ENCODE measurements at regions not wholly inside any gene's neighbourhood (a gene's known extent, or its start where the extent isn't known, plus 50 kb on each side); places are given as distances from the start of the nearest gene placed in this dataset.
"Not testable (repeated sequence)": the region's sequence is repeated elsewhere in the genome, so short reads cannot be mapped to it uniquely, and the experiment has no call there.

DNA sequence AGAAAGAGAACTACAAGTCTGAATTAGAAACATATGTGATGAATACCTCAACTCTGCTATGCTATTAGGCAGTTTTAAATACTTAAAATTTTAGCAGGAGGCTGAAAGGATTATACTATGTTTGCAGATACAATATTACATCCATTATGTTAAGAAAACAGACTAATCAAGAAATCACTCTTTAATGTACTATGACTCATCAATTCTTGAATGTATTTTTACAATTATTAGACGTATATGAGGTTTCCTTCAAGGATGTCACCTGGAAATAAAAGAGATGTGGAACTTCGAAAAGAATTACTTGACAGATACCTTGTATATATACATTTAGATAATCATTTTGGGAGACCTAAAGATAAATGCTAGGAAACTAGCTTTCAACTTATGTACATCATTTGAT lies 835.6 kb upstream of the MIR17HG start:
- no peak overlapping the region for H3K4me3 ChIP-seq
- no peak overlapping the region for H3K27ac ChIP-seq
- H3F3A ChIP-seq (ENCODE audit: insufficient read depth, low read depth): no peaks in the 10 kb centered on the region
- CTCF ChIA-PET: no interaction called here
- DNase-seq: no peak
- BruUV-seq (replicated peaks): no TSS peak
- no peaks in the 10 kb centered on the region for H3K79me2 ChIP-seq (ENCODE audit: low read depth)
- intact Hi-C loops (cut with micrococcal nuclease; ENCODE audit: unreplicated experiment): no loop called here
- TF ChIP-seq EZH2 (IDR thresholded peaks at IDR 0.05; ENCODE audit: low read depth): no peak
- no peaks in the 10 kb centered on the region; the same call in 1 of the 2 replicates for H3K9me2 ChIP-seq (ENCODE audit: insufficient read depth)
- no peak overlapping the region for H2AFZ ChIP-seq
- no peaks in the 10 kb centered on the region for H4K20me1 ChIP-seq (ENCODE audit: insufficient read depth)
- no peaks in the 10 kb centered on the region for H3K27me3 ChIP-seq (ENCODE audit: insufficient read depth, low read depth)
- no peaks in the 10 kb centered on the region for H3K36me3 ChIP-seq (ENCODE audit: low read depth)
- POLR2A ChIA-PET (ENCODE audit: unreplicated experiment): no interaction called here
- H3K4me2 ChIP-seq: no peak overlapping the region
- no peaks in the 10 kb centered on the region for H3K4me1 ChIP-seq (replicated peaks; ENCODE audit: insufficient read depth)
- H3K9me3 ChIP-seq (ENCODE audit: insufficient read depth, low read depth): no peaks in the 10 kb centered on the region

DNA sequence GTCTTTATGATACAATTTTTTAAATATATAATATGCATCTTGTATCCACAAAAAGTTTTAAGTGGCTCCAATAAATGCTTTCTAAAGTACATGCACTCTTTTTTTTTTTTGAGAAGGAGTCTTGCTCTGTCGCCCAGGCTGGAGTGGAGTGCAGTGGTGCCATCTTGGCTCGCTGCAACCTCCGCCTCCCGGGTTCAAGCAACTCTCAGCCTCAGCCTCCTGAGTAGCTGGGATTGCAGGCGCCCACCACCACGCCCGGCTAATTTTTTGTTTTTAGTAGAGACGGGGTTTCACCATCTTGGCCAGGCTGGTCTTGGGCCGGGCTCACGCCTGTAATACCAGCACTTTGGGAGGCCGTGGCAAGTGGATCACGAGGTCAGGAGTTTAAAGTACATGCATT lies 832.8 kb upstream of the MIR17HG start:
- H3K9me3 ChIP-seq (ENCODE audit: insufficient read depth, low read depth); H3K36me3 ChIP-seq (ENCODE audit: low read depth); BruUV-seq (replicated peaks); H3K79me2 ChIP-seq (ENCODE audit: low read depth); H3K9me2 ChIP-seq (ENCODE audit: insufficient read depth); DNase-seq; H3K4me3 ChIP-seq; H2AFZ ChIP-seq; intact Hi-C loops (cut with micrococcal nuclease; ENCODE audit: unreplicated experiment); H3K4me1 ChIP-seq (replicated peaks; ENCODE audit: insufficient read depth); H3F3A ChIP-seq (ENCODE audit: insufficient read depth, low read depth); CTCF ChIA-PET; H3K4me2 ChIP-seq; POLR2A ChIA-PET (ENCODE audit: unreplicated experiment); H3K27ac ChIP-seq; H4K20me1 ChIP-seq (ENCODE audit: insufficient read depth); H3K27me3 ChIP-seq (ENCODE audit: insufficient read depth, low read depth): not testable (repeated sequence)

DNA sequence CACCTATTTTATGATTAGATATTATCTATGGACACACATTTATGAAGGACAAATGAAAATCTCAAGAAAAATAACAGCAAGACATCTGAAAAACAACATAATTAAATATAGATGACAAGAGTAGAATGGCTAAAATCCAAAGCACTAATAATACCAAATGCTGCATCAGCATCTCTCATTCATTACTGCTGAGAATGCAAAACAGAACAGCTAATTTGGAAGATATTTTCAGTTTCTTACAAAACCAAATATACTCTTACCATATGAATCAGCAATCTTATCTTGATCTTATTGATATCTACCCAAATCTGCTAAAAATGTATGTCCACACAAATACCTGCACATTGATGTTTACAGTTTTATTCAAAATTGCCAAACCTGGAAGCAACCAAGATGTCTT lies 829.1 kb upstream of the MIR17HG start:
- Histone ChIP-seq H4K20me1 (ENCODE audit: insufficient read depth) (no peaks in the 10 kb centered on the region), H3K4me2 (no peak overlapping the region), H3K4me1 (replicated peaks; ENCODE audit: insufficient read depth) (no peaks in the 10 kb centered on the region), H3F3A (ENCODE audit: insufficient read depth, low read depth) (no peaks in the 10 kb centered on the region), H3K9me2 (ENCODE audit: insufficient read depth) (no peaks in the 10 kb centered on the region; the same call in 1 of the 2 replicates), H3K4me3 (no peak overlapping the region), H3K9me3 (ENCODE audit: insufficient read depth, low read depth) (no peaks in the 10 kb centered on the region), H3K27ac (no peak overlapping the region), H3K27me3 (ENCODE audit: insufficient read depth, low read depth) (no peaks in the 10 kb centered on the region), H2AFZ (no peak overlapping the region), H3K79me2 (ENCODE audit: low read depth) (no peaks in the 10 kb centered on the region), H3K36me3 (ENCODE audit: low read depth) (no peaks in the 10 kb centered on the region)
- POLR2A ChIA-PET (ENCODE audit: unreplicated experiment): no interaction called here
- no TSS peak for BruUV-seq (replicated peaks)
- no peak for DNase-seq
- no peak for TF ChIP-seq EZH2 (IDR thresholded peaks at IDR 0.05; ENCODE audit: low read depth)
- TF ChIP-seq, protein P1, sequence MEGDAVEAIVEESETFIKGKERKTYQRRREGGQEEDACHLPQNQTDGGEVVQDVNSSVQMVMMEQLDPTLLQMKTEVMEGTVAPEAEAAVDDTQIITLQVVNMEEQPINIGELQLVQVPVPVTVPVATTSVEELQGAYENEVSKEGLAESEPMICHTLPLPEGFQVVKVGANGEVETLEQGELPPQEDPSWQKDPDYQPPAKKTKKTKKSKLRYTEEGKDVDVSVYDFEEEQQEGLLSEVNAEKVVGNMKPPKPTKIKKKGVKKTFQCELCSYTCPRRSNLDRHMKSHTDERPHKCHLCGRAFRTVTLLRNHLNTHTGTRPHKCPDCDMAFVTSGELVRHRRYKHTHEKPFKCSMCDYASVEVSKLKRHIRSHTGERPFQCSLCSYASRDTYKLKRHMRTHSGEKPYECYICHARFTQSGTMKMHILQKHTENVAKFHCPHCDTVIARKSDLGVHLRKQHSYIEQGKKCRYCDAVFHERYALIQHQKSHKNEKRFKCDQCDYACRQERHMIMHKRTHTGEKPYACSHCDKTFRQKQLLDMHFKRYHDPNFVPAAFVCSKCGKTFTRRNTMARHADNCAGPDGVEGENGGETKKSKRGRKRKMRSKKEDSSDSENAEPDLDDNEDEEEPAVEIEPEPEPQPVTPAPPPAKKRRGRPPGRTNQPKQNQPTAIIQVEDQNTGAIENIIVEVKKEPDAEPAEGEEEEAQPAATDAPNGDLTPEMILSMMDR (conservative IDR thresholded peaks at IDR 0.05): no peak
- CTCF ChIA-PET: no interaction called here
- intact Hi-C loops (cut with micrococcal nuclease; ENCODE audit: unreplicated experiment): no loop called here

DNA sequence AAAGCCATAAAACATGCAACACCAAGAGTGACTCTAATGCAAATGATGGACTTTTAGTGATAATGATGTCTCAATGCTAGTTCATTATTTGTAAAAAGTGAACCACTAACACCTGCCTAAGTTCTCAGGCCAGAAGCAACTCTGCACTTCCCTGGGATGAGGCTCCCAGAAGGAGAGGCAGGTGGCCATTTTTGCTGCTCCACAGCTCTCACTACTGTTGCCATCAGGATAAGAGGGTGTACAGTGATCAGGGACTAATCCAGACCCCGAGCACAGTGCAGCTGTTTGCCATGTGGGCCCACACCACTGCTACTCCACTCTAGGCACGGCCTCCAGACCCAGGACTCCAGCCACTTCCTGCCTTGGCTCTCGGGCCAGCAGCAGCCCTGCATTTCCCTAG lies 828.3 kb upstream of the MIR17HG start:
- ChIA-PET CTCF (no interaction called here), POLR2A (ENCODE audit: unreplicated experiment) (no interaction called here)
- H3F3A ChIP-seq (ENCODE audit: insufficient read depth, low read depth): no peaks in the 10 kb centered on the region
- no peaks in the 10 kb centered on the region for H3K4me1 ChIP-seq (replicated peaks; ENCODE audit: insufficient read depth)
- no peaks in the 10 kb centered on the region for H3K79me2 ChIP-seq (ENCODE audit: low read depth)
- H3K9me3 ChIP-seq (ENCODE audit: insufficient read depth, low read depth): no peaks in the 10 kb centered on the region
- no peaks in the 10 kb centered on the region for H4K20me1 ChIP-seq (ENCODE audit: insufficient read depth)
- H3K9me2 ChIP-seq (ENCODE audit: insufficient read depth): no peaks in the 10 kb centered on the region; the same call in 1 of the 2 replicates
- H3K4me2 ChIP-seq: no peak overlapping the region
- no TSS peak for BruUV-seq (replicated peaks)
- TF ChIP-seq, protein P1 (conservative IDR thresholded peaks at IDR 0.05): no peak
- TF ChIP-seq EZH2 (IDR thresholded peaks at IDR 0.05; ENCODE audit: low read depth): no peak
- no peaks in the 10 kb centered on the region for H3K27me3 ChIP-seq (ENCODE audit: insufficient read depth, low read depth)
- no peak for DNase-seq
- no peak overlapping the region for H3K4me3 ChIP-seq
- H2AFZ ChIP-seq: no peak overlapping the region
- H3K36me3 ChIP-seq (ENCODE audit: low read depth): no peaks in the 10 kb centered on the region
- intact Hi-C loops (cut with micrococcal nuclease; ENCODE audit: unreplicated experiment): no loop called here
- no peak overlapping the region for H3K27ac ChIP-seq
